Left lung (tissue), 4 donors: ENCODE measurements at regions not wholly inside any gene's neighbourhood (a gene's known extent, or its start where the extent isn't known, plus 50 kb on each side); places are given as distances from the start of the nearest gene placed in this dataset.

Source experiments
- ATAC-seq: fragments of 200-7000 bp; cut with Tn5 transposase; one replicate; pipeline ENCODE4 v1.9.1; 2020; ENCODE audit warnings: moderate library complexity
- DNase-seq, 4 donors: peaks; one replicate each; pipeline ENCODE4 v3.0.0-alpha.2; 2013 to 2020
- H3K27ac ChIP-seq, 2 donors: fragments of 200-600 bp; sonication (generic) in 1 of 2; one replicate each; pipeline versions ENCODE4 v1.5.0 to v1.8.0; 2020 to 2021
- H3K27me3 ChIP-seq, 2 donors: fragments of 200-600 bp; sonication (generic) in 1 of 2; one replicate each; pipeline versions ENCODE4 v1.5.0 to v1.8.0; 2020 to 2021
- H3K36me3 ChIP-seq, 2 donors: fragments of 200-600 bp; sonication (generic) in 1 of 2; one replicate each; pipeline versions ENCODE4 v1.5.0 to v1.8.0; 2020 to 2021
- H3K4me1 ChIP-seq, 2 donors: fragments of 200-600 bp; one replicate each; pipeline ENCODE4 v1.8.0; 2021
- H3K4me3 ChIP-seq, 2 donors: fragments of 200-600 bp; sonication (generic) in 1 of 2; one replicate each; pipeline versions ENCODE4 v1.5.0 to v1.8.0; 2020 to 2021; ENCODE audit warnings: mild to moderate bottlenecking in 1 of 2
- H3K9me3 ChIP-seq, 2 donors: fragments of 200-600 bp; sonication (generic) in 1 of 2; one replicate each; pipeline versions ENCODE4 v1.5.0 to v1.8.0; 2020 to 2021
- intact Hi-C, 2 donors: fragments of 100-400 bp; cut with DNase I; formaldehyde crosslinking; loops; one replicate each; pipeline versions ENCODE4 v1.11.2 to v1.14.2; 2022
- TF ChIP-seq, protein P1 (sequence below), 2 donors: fragments of 200-600 bp; sonication (generic) in 1 of 2; IDR thresholded peaks; one replicate each; pipeline versions ENCODE4 v1.5.0 to v1.8.0; 2021; ENCODE audit warnings: antibody characterized with exemption in 2 of 2
- donor health status: DM: no; HTN: yes; CAD: no.
- donor health status: DM: no; HTN: no; CAD: no.

DNA sequence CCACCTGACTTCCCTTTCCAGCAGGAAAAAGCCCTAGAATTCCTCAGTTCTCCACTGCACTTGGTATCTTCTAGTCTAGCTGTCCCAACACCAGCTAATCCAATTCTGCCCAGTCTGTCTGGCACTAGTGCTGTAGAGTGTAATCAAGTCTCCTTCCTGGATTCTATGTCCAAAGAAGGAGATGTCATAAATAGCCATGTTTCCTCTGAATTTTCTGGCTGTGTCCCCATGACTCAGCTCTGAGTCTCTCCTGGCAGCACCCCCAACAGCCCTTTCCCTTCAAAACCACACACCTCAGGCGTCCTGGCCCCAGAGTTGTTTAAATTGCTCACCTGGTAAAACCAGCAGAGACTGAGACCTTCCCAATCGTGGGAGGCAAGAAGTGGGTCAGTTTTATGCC, 197.2 kb downstream of the GRXCR1 start:
- Histone ChIP-seq H3K4me3 (no peak overlapping the region), H3K27me3 (no peaks in the 10 kb centered on the region), H3K27ac (no peak overlapping the region), H3K4me1 (no peaks in the 10 kb centered on the region), H3K36me3 (no peaks in the 10 kb centered on the region), H3K9me3 (no peaks in the 10 kb centered on the region)
- TF ChIP-seq, protein P1, sequence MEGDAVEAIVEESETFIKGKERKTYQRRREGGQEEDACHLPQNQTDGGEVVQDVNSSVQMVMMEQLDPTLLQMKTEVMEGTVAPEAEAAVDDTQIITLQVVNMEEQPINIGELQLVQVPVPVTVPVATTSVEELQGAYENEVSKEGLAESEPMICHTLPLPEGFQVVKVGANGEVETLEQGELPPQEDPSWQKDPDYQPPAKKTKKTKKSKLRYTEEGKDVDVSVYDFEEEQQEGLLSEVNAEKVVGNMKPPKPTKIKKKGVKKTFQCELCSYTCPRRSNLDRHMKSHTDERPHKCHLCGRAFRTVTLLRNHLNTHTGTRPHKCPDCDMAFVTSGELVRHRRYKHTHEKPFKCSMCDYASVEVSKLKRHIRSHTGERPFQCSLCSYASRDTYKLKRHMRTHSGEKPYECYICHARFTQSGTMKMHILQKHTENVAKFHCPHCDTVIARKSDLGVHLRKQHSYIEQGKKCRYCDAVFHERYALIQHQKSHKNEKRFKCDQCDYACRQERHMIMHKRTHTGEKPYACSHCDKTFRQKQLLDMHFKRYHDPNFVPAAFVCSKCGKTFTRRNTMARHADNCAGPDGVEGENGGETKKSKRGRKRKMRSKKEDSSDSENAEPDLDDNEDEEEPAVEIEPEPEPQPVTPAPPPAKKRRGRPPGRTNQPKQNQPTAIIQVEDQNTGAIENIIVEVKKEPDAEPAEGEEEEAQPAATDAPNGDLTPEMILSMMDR (IDR thresholded peaks at IDR 0.05) = no peak
- intact Hi-C loops = no loop called here
- ATAC-seq (no peak), DNase-seq (no peak)

DNA sequence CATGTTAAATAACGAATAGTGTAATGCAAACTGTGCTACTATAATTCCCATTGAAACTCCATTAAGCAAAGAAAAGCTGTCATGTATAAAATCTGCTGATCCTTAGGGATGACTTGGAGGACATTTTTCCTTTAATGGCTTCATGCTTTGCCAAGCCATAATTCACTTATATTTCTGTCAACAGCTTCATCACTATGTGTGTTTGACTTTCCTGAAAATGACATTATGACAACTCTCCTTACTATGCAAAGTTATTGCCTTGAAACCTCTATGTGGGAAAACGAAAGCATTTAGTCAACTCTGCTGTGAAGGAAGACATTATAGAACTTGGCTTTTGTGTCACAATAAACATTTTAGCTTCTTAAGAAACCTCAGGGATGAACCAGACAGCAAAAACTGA, 210.5 kb downstream of the GRXCR1 start:
- intact Hi-C loops = no loop called here
- Histone ChIP-seq H3K4me3 (no peak overlapping the region), H3K27me3 (no peaks in the 10 kb centered on the region), H3K9me3 (peaks cover 0 to 2% of the 10 kb centered on the region in 2 donors), H3K4me1 (no peaks in the 10 kb centered on the region), H3K36me3 (no peaks in the 10 kb centered on the region), H3K27ac (no peak overlapping the region)
- TF ChIP-seq, protein P1 (IDR thresholded peaks at IDR 0.05) = no peak
- ATAC-seq (no peak), DNase-seq (no peak)

DNA sequence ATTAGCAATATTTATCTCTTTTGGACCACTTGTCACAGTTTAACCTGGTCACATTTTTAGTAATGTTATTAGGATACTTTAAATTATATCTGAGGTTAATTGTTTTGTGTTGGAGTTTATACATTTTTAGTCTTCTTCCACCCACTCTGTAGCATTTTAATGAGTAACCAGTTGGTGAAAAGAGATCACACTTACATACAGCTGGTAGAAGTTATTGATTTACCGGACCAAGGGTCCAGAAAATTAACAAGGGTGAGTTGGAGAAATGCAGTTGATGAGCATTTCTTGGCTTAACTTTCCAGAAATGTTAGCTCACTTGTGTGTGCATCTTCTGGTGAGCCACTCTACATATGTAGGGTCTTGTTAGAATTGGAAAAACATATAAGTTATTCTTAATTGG, 219.6 kb downstream of the GRXCR1 start:
- DNase-seq (no peak), ATAC-seq (no peak)
- Histone ChIP-seq H3K27ac (no peak overlapping the region), H3K27me3 (no peaks in the 10 kb centered on the region), H3K36me3 (no peaks in the 10 kb centered on the region), H3K4me1 (no peaks in the 10 kb centered on the region), H3K4me3 (no peak overlapping the region), H3K9me3 (no peaks in the 10 kb centered on the region)
- TF ChIP-seq, protein P1 (IDR thresholded peaks at IDR 0.05) = no peak
- intact Hi-C loops = no loop called here

DNA sequence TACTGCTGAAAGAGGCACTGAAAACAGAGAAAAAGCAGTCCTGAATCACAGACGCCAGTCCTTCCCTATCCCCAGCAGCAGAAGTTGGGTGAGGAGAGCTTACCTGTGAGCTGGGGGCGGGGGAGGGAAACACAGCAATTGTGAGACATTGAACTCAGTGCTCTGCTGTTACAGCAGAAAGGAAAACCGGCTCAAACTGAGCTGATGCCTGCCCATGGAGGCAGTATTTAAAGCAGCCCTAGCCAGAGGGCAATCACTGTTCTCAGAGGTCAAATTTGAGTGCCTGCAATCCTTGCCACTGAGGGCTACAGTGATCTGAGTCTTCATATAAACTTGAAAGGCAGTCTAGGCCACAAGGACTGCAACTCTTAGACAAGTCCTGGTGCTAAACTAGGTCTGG, 220.7 kb downstream of the GRXCR1 start:
- H3K27me3 ChIP-seq = no peaks in the 10 kb centered on the region
- ATAC-seq (no peak), DNase-seq (no peak)
- H3K36me3 ChIP-seq = no peaks in the 10 kb centered on the region
- H3K4me1 ChIP-seq = no peaks in the 10 kb centered on the region
- H3K4me3 ChIP-seq = no peak overlapping the region
- intact Hi-C loops = no loop called here
- H3K27ac ChIP-seq = no peak overlapping the region
- no peaks in the 10 kb centered on the region for H3K9me3 ChIP-seq
- TF ChIP-seq, protein P1 (IDR thresholded peaks at IDR 0.05) = no peak

DNA sequence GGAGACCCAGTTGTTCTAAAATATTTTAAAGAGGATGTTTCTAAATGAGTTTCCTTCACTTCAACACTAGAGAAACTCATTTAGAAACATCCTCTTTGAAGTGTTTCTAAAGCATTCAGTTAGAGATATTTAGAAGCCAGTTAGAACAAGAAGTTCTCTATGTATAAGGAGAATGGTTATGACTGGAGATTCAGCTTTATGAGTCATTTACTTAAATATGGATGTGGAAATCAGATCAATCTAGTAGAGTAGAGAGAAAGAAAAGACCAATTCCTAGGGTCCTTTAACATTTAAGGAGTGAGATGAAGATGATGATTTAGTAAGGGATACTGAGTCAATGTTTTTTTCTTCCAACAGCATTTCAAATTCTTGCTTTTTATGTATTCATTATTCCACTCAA, 234.1 kb downstream of the GRXCR1 start:
- Histone ChIP-seq H3K9me3 (no peaks in the 10 kb centered on the region), H3K27ac (no peak overlapping the region), H3K36me3 (no peaks in the 10 kb centered on the region), H3K4me3 (no peak overlapping the region), H3K27me3 (no peaks in the 10 kb centered on the region), H3K4me1 (no peaks in the 10 kb centered on the region)
- TF ChIP-seq, protein P1 (IDR thresholded peaks at IDR 0.05) = no peak
- intact Hi-C loops = no loop called here
- DNase-seq = no peak
- ATAC-seq = no peak
